Effector memory CD4-positive, alpha-beta T cell (primary cell): ENCODE measurements at regions not wholly inside any gene's neighbourhood (a gene's known extent, or its start where the extent isn't known, plus 50 kb on each side); places are given as distances from the start of the nearest gene placed in this dataset.
"Not testable (repeated sequence)": the region's sequence is repeated elsewhere in the genome, so short reads cannot be mapped to it uniquely, and the experiment has no call there.

Experiments used
- DNase-seq, 3 donors: peaks; one replicate each; pipeline ENCODE4 v3.0.0-alpha.2; 2020
- H3K27ac ChIP-seq: 2 replicates; pipeline ENCODE4 v1.7.0; 2013; ENCODE audit warnings: mild to moderate bottlenecking, low read length, moderate library complexity; ENCODE audit not compliant: insufficient read depth, poor library complexity, severe bottlenecking
- H3K27me3 ChIP-seq: replicated peaks from 2 replicates; pipeline ENCODE4 v1.7.0; 2013; ENCODE audit warnings: mild to moderate bottlenecking, low read length; ENCODE audit not compliant: insufficient read depth, control insufficient read depth, poor library complexity, severe bottlenecking
- H3K36me3 ChIP-seq: 2 replicates; pipeline ENCODE4 v1.7.0; 2013; ENCODE audit warnings: mild to moderate bottlenecking, low read length, moderate library complexity; ENCODE audit not compliant: control insufficient read depth, insufficient read depth
- H3K4me1 ChIP-seq: 2 replicates; pipeline ENCODE4 v1.7.0; 2013; ENCODE audit warnings: low read length, mild to moderate bottlenecking; ENCODE audit not compliant: control insufficient read depth, insufficient read depth, poor library complexity, severe bottlenecking
- H3K4me3 ChIP-seq: 2 replicates; pipeline ENCODE4 v1.7.0; 2013; ENCODE audit warnings: low read length, low read depth, mild to moderate bottlenecking; ENCODE audit not compliant: insufficient read depth, poor library complexity, severe bottlenecking
- H3K9me3 ChIP-seq: 2 replicates; pipeline ENCODE4 v1.7.0; 2013; ENCODE audit warnings: mild to moderate bottlenecking, low read length, moderate library complexity; ENCODE audit not compliant: control insufficient read depth

GRCh38 chr7:32688092-32688491 is 192.8 kb downstream of the AVL9 start:
- H3K9me3 ChIP-seq, H3K36me3 ChIP-seq, H3K4me1 ChIP-seq, DNase-seq, H3K4me3 ChIP-seq, H3K27ac ChIP-seq, H3K27me3 ChIP-seq: not testable (repeated sequence)

DNA sequence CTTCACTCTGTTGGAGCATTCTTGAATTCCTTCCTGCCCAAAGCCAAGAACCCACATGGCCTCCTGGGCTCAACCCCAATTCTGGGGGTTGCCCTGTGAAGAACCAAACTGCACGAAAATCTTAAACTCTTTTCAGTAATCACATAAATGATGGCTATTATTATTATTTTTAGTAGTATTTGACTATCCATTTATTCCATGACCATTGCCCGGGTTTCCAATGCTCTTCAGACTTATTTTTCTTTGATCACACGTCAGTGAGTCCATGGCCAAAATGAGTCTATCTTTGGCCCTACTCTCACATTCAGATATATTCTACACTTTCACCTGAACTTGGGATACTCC is 185.9 kb downstream of the AVL9 start:
- no peak overlapping the region for H3K4me3 ChIP-seq
- no peak overlapping the region for H3K27ac ChIP-seq
- no peaks in the 10 kb centered on the region for H3K4me1 ChIP-seq
- no peaks in the 10 kb centered on the region for H3K36me3 ChIP-seq
- no peaks in the 10 kb centered on the region for H3K27me3 ChIP-seq
- no peak for DNase-seq
- H3K9me3 ChIP-seq, result no peaks in the 10 kb centered on the region

- DNase-seq, result no peak
- Histone ChIP-seq H3K4me1 (no peaks in the 10 kb centered on the region), H3K27ac (no peak overlapping the region), H3K9me3 (no peaks in the 10 kb centered on the region), H3K27me3 (no peaks in the 10 kb centered on the region), H3K4me3 (no peak overlapping the region), H3K36me3 (no peaks in the 10 kb centered on the region)
Observed at GRCh38 chr7:32680259-32681173, 185.2 kb downstream of the AVL9 start.

GRCh38 chr7:32679192-32679591 is 183.9 kb downstream of the AVL9 start:
- H3K4me1 ChIP-seq, result no peaks in the 10 kb centered on the region
- no peaks in the 10 kb centered on the region for H3K9me3 ChIP-seq
- no peaks in the 10 kb centered on the region for H3K27me3 ChIP-seq
- DNase-seq, result no peak
- H3K36me3 ChIP-seq, result no peaks in the 10 kb centered on the region
- H3K27ac ChIP-seq, result no peak overlapping the region
- no peak overlapping the region for H3K4me3 ChIP-seq

GRCh38 chr7:32677593-32677992 is 182.3 kb downstream of the AVL9 start:
- DNase-seq, result no peak
- no peaks in the 10 kb centered on the region for H3K9me3 ChIP-seq
- H3K27me3 ChIP-seq, result no peaks in the 10 kb centered on the region
- no peak overlapping the region for H3K4me3 ChIP-seq
- H3K27ac ChIP-seq, result no peak overlapping the region
- no peaks in the 10 kb centered on the region for H3K4me1 ChIP-seq
- H3K36me3 ChIP-seq, result no peaks in the 10 kb centered on the region

- no peak for DNase-seq
- no peaks in the 10 kb centered on the region for H3K36me3 ChIP-seq
- H3K9me3 ChIP-seq, result no peaks in the 10 kb centered on the region
- no peak overlapping the region for H3K4me3 ChIP-seq
- H3K27ac ChIP-seq, result no peak overlapping the region
- no peaks in the 10 kb centered on the region for H3K4me1 ChIP-seq
- no peaks in the 10 kb centered on the region for H3K27me3 ChIP-seq
Observed at GRCh38 chr7:32676249-32676941, 181.1 kb downstream of the AVL9 start.

DNA sequence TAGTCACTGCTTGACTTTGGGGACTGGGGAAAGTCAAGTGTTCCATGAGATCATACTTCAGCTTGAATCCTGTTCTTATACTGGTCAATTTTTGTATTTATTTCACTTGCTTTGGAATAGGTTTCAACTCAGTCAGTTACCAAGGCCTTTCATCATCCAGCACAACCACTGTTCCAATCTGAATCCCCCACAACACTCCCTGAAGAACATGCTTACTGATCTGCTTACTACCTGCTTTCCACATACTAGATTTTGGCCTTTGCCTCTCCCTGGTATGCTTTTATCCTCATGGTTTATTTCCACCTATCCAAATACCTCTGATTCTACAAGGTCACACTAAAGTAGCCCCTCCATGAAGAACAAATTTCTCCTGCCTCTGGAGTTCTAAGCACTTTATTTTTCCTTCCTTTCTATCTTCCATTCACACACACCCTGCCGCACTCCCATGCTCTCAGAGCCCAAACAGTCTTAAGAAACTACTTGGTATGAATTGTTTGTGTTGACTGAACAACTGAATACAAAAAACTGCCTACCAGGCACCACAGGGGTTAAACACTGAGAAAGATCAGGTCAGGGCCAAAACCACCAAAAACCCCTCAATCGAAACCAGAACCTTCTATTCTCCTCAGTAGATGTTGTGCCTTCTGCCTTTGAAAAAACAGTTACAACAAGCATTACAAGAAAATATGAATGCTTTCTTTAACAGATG is 178.1 kb downstream of the AVL9 start:
- Histone ChIP-seq H3K27ac (no peak overlapping the region), H3K4me3 (no peak overlapping the region), H3K36me3 (no peaks in the 10 kb centered on the region), H3K27me3 (no peaks in the 10 kb centered on the region), H3K9me3 (no peaks in the 10 kb centered on the region), H3K4me1 (no peaks in the 10 kb centered on the region)
- no peak for DNase-seq

- Histone ChIP-seq H3K27me3 (no peaks in the 10 kb centered on the region), H3K27ac (no peak overlapping the region), H3K4me3 (no peak overlapping the region), H3K4me1 (no peaks in the 10 kb centered on the region), H3K36me3 (no peaks in the 10 kb centered on the region), H3K9me3 (no peaks in the 10 kb centered on the region)
- no peak for DNase-seq
Observed at GRCh38 chr7:32670110-32671025, 175.1 kb downstream of the AVL9 start.

GRCh38 chr7:32669173-32669870 is 174.0 kb downstream of the AVL9 start:
- H3K9me3 ChIP-seq, H3K4me3 ChIP-seq, DNase-seq, H3K4me1 ChIP-seq, H3K36me3 ChIP-seq, H3K27ac ChIP-seq, H3K27me3 ChIP-seq: not testable (repeated sequence)
